NCI-H1417 (cell line): ENCODE measurements at regions not wholly inside any gene's neighbourhood (a gene's known extent, or its start where the extent isn't known, plus 50 kb on each side); places are given as distances from the start of the nearest gene placed in this dataset.

ENCODE experiments used
- DNase-seq, 3 experiments: peaks; one replicate each; lab custom pipeline; 2025; lab: John Stamatoyannopoulos, UW

DNA sequence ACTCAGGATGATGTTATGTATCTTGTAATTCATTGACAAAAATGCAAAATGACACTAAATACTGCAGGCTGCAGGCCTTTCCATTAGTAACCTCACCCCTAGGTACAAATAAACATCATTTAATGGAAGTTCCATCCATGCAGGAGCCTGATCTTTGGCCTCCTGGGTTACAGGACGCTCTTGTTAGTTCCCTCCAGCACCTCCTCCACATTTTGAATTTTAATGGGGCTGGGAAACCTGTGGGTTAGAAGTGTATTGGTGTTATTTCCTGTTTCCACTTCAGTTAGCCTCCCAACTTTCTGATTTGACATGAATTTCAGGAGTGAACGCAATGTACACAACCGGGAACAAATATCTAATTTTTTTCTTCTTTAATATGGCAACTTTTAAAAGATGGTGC is 237.1 kb upstream of the ARGLU1 start:
- DNase-seq = no peak

DNA sequence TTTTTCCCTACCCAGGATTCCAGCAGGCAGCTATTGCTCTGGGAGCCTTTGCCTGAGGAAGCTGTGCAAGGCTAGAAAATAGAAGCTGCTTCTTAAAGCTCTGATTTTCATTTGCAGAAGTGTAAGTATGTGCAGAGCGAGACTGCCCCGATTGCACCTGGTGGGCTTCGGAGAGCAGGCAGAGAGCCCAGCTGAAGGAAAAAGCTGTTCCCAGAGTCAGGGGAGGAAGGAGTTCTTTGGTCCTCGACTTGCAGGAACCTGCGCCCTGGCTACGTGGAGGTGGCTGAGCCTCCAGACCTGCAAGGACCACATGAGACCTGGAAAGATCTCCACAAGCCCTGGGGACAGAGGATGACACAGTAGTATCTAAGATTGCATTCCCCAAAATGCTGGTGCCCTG is 235.0 kb upstream of the ARGLU1 start:
- DNase-seq = no peak

DNA sequence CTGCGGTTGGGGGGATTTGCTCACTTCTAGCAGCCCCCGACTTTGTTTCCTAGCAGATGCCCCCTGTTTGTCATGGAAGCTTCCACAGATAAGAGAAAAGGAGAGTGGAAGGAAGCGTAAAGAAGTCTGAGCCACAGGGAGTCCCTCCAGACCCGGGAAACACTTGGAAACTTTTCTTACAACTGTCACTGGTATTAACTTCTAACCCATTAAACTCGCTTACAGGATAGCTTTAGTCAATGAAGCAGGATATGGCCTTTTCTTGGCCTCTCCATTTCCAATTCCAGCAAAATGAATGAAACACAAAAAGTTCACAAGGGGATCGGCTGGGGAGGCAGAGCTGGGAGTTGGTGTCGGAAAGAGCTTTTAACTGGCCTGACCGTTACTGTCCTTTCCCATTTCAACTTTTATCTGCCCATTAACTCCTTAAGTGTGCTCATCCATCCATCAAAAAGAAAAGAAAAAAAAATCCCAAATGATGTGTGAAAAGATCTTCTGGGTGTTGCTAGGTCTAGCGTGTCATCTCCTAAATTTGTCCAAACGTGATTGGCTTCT is 231.9 kb upstream of the ARGLU1 start:
- no peak for DNase-seq

GRCh38 chr13:106797081-106797640 is 229.2 kb upstream of the ARGLU1 start:
- DNase-seq = no peak

GRCh38 chr13:106796280-106797047 is 228.5 kb upstream of the ARGLU1 start:
- DNase-seq = peak; percentile 57 to 89 (median 59)

- no peak for DNase-seq
Observed at GRCh38 chr13:106795847-106796246, 227.9 kb upstream of the ARGLU1 start.

GRCh38 chr13:106794117-106794516 is 226.2 kb upstream of the ARGLU1 start:
- DNase-seq = no peak

- no peak for DNase-seq
Observed at GRCh38 chr13:106789911-106790310, 222.0 kb upstream of the ARGLU1 start.

DNA sequence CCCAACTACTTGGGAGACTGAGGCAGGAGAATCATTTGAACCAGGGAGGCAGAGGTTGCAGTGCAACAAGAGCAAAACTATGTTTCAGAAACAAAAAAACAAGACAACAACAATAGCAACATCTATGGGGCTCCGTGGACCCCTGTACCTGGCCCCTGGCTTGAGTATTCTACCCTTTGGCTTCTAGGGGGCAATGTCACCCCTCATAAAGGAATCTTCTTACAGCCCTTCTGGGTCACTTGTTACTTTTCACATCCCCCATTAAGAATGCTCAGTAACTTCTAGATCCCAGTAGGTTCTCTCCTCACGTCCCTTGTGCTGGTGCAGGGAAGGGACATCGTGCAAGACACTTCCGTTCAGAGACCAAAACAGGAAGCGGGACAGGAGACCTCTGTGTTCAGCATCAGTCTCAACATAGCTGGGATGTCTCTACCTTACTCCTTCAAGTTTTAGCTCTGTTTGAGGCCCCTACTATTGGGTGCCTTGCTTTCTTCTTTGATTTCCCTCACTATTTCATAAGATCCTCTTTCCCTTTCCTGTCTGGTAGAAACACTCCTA is 218.1 kb upstream of the ARGLU1 start:
- no peak for DNase-seq

GRCh38 chr13:106774621-106775020 is 206.7 kb upstream of the ARGLU1 start:
- no peak for DNase-seq

GRCh38 chr13:106772006-106772601 is 204.2 kb upstream of the ARGLU1 start:
- DNase-seq = no peak

DNA sequence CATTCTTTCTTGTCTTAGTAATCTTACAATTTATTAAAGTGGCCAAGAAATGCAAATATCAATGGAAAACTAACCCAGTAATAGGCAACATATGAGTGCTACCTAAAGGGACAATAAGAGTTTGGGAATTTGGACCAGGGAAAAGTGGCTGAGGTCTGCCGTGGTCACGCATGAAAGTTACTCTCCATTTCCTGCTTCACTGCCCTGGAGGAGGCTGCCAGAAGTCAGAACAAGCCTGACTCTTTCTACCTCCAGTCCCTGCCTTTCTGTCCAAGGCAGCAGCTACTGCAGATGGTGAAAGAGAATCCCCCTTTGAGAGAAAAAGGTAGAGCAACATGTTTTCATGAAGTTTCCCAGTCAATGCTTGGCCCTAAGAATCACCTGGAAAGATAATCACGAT is 201.1 kb upstream of the ARGLU1 start:
- DNase-seq = no peak

DNA sequence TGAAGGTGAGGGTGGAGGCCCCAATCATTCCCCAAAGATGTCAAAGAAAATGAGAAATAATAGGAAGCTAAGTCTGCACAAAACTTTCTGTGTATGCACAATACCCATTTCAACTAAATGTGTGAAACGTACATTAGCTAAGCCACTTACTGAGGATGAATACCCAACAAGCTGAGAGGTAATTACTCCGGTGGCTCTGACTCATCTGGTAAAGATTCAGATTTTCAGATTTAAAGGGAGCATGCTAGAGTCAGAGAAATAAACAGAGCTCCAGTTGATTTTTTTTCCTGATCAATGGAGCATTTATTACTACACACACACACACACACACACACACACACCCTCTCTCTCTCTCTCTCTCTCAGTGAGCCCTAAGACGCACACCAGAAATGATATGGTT is 194.8 kb upstream of the ARGLU1 start:
- no peak for DNase-seq

DNA sequence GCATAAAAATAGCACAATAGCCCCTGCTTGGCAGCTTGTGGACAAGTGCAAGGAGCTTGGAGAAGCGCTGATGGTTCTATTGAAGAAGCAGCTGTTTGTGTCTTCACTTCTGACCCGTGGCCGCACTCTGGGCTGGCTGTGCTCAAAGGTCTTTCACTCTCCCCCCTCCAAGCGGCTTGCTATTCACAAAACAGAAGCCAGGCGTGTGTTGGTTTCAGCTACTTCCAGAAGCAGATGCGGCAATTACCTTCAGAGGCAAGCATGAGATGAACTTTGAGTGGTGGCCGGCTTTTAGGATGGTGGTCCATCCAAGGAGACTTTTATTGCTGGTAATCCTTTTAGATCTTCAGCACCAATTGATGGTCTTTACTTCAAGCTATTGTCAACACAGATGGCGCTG is 188.5 kb upstream of the ARGLU1 start:
- no peak for DNase-seq

- no peak for DNase-seq
Observed at GRCh38 chr13:106755542-106755941, 187.6 kb upstream of the ARGLU1 start.

GRCh38 chr13:106753251-106753650 is 185.3 kb upstream of the ARGLU1 start:
- peak; percentile 11 to 30 (median 19) for DNase-seq

- peak in 1 of 3 experiments; percentile 28 for DNase-seq
Observed at GRCh38 chr13:106752584-106753170, 184.7 kb upstream of the ARGLU1 start.

DNA sequence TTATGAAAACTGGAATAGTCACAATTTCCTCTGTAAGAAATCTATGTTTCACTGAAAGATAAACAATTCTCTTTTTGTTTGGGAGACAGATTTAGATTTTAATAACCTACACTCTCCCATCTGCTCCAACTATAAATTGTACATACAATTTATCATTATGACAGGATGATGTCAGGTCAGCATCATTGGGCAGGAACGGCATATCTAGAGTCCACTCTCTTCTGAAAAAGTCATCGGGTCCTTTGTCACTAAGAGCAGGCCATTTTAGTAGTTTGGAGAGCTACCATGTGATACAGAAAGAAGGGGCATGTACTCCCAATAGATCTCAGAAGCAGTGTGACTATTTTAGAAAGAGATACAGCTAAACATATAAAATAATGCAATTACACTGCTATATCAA is 180.8 kb upstream of the ARGLU1 start:
- DNase-seq = peak in 1 of 3 experiments; percentile 10

GRCh38 chr13:106744516-106744915 is 176.6 kb upstream of the ARGLU1 start:
- DNase-seq = no peak

DNA sequence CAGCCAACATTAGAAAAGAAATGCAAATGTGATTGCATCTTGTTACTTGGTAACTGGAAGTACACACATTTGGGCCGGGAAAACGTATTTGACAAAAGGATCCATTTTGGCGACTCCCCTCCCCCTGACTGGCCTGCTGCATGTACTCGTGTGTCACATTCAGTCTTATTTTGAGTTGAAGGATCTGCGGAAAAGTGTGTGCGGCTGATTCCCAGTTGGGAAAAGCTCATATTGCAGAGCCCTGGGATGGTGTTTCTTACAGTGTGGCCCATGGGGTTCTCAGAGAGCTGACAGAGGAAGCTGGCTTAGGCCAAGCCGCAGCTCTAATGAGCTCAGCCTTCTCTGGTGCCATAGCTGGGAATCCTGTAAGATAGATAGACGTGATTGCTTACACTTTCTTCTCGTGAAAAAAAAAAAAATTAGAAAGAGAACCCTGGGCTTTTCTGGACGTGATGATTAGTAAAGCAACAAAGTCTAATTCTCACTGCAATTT is 170.3 kb upstream of the ARGLU1 start:
- DNase-seq = no peak

DNA sequence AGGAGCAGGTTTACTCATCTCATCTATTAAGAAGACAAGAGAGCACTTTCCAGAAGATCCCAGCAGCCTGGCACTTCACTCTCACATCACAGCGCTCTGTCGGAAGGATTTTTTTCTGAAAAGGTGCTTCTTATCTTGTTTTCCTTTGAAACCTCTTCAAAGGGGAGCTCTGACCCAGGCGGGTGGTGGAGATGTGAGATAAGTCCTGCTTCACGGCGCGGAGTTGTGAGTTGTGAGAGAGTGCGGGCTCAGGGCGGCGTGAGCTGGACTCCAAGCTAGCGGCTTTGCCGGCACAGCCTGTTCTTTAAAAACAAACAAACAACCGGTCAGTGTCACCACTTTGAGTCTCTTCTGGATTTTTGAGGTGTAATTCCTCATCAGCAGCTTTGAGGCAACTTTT is 169.0 kb upstream of the ARGLU1 start:
- DNase-seq = no peak

DNA sequence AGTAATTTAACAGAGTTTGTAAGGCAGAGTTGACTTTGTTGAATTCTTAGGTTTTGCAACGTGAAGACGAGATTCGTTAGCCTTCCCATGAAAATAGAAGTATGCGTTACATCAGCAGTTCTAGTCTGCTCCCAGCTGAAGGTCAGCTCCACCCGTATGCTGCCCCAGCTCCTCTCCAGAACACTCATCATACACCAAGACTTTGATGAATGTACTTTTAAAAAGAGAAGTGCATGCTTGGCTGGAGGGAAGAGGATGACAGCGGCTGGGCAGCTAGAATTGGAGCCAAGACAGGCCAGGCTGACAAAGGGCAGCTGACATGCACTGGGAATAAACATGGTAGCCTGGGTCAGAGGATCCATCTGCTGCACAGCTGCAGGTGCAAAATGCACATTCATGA is 166.3 kb upstream of the ARGLU1 start:
- DNase-seq = peak in 1 of 3 experiments; percentile 10
